Endothelial cell of umbilical vein (primary cell): ENCODE measurements at regions not wholly inside any gene's neighbourhood (a gene's known extent, or its start where the extent isn't known, plus 50 kb on each side); places are given as distances from the start of the nearest gene placed in this dataset.

Experiments used
- BruUV-seq: library from RNA; stranded (reverse); fragments of 400-500 nt; replicated peaks from 2 replicates; lab custom pipeline; 2021; lab: Mats Ljungman, UMichigan
- CTCF ChIA-PET: fragments of 300-600, 350-600 bp; sonication (Branson Sonifier 250); formaldehyde crosslinking; loops from one replicate; lab custom pipeline; 2021; ENCODE audit warnings: antibody characterized with exemption, inconsistent platforms; lab: Charles Lee
- POLR2A ChIA-PET: fragments of 300-600, 350-600 bp; sonication (Branson Sonifier 250); formaldehyde crosslinking; loops from one replicate; lab custom pipeline; 2021; ENCODE audit warnings: antibody characterized with exemption, inconsistent platforms; lab: Charles Lee
- DNase-seq: peaks from one replicate; pipeline ENCODE4 v3.0.0-alpha.2; 2011; ENCODE audit warnings: low read depth, low spot score
- FAIRE-seq: peaks from 2 replicates; lab custom pipeline; 2011; peaks lifted over from hg19 to GRCh38; lab: Jason Lieb, UNC
- H2AFZ ChIP-seq: 2 replicates; pipeline ENCODE4 v1.6.0; 2012; ENCODE audit warnings: low read depth, low read length, control low read depth, inconsistent platforms
- H3K27ac ChIP-seq: 2 replicates; pipeline ENCODE4 v1.5.1; 2011; ENCODE audit warnings: low read depth, mild to moderate bottlenecking, control low read depth, low read length, moderate library complexity; ENCODE audit not compliant: insufficient read depth
- H3K27me3 ChIP-seq, 2 experiments: 2 replicates each; pipeline versions ENCODE4 v1.6.0 to v1.6.1; 2011; ENCODE audit warnings: low read length in 2 of 2, mixed read lengths in 1 of 2; ENCODE audit not compliant: control insufficient read depth in 2 of 2, insufficient read depth in 2 of 2
- H3K36me3 ChIP-seq, 2 experiments: 2 replicates in 1 of 2; 3 replicates in 1 of 2; pipeline ENCODE4 v1.5.1; 2011; ENCODE audit warnings: low read length in 2 of 2, mild to moderate bottlenecking in 1 of 2, moderate library complexity in 1 of 2; ENCODE audit not compliant: control insufficient read depth in 2 of 2, insufficient read depth in 2 of 2; ENCODE audit errors: extremely low read depth in 1 of 2
- H3K4me1 ChIP-seq: 3 replicates; pipeline ENCODE4 v1.5.1; 2011; ENCODE audit warnings: mild to moderate bottlenecking, low read length; ENCODE audit not compliant: control insufficient read depth, insufficient read depth; ENCODE audit errors: extremely low read depth
- H3K4me2 ChIP-seq: 2 replicates; pipeline ENCODE4 v1.6.1; 2011; ENCODE audit warnings: low read length, control low read depth, mixed read lengths; ENCODE audit not compliant: insufficient read depth
- H3K4me3 ChIP-seq, 3 experiments: fragments of 200-600 bp in 1 of 3; sonication (generic), shearing (Covaris generic) in 1 of 3; replicated peaks in 1 of 3; 2 replicates each; pipeline ENCODE4 v1.5.1; 2011 to 2016; ENCODE audit warnings: control low read depth in 3 of 3, low read length in 3 of 3, mild to moderate bottlenecking in 2 of 3, inconsistent platforms in 1 of 3, low read depth in 1 of 3, moderate library complexity in 1 of 3; ENCODE audit not compliant: insufficient read depth in 1 of 3
- H3K79me2 ChIP-seq: 2 replicates; pipeline ENCODE4 v1.6.0; 2012; ENCODE audit warnings: low read length, inconsistent platforms; ENCODE audit not compliant: control insufficient read depth, insufficient read depth
- H3K9ac ChIP-seq: replicated peaks from 2 replicates; pipeline ENCODE3; 2011; ENCODE audit warnings: low read length, control low read depth; ENCODE audit not compliant: insufficient read depth; ENCODE audit errors: extremely low read depth
- H3K9me1 ChIP-seq: replicated peaks from 3 replicates; pipeline ENCODE4 v1.6.0; 2011; ENCODE audit warnings: mild to moderate bottlenecking, low read length; ENCODE audit not compliant: control insufficient read depth, insufficient read depth; ENCODE audit errors: extremely low read depth
- H3K9me3 ChIP-seq: replicated peaks from 2 replicates; pipeline ENCODE4 v1.5.1; 2012; ENCODE audit warnings: low read length, inconsistent platforms; ENCODE audit not compliant: control insufficient read depth, insufficient read depth
- H4K20me1 ChIP-seq: replicated peaks from 2 replicates; pipeline ENCODE3; 2011; ENCODE audit warnings: mild to moderate bottlenecking, low read length; ENCODE audit not compliant: control insufficient read depth, insufficient read depth; ENCODE audit errors: extremely low read depth
- CTCF ChIP-seq, 2 donors: IDR thresholded peaks; 1 replicate in 1 of 2; 2 replicates in 1 of 2; pipeline ENCODE4 v1.5.1; 2011; ENCODE audit warnings: low read length in 2 of 2, mild to moderate bottlenecking in 2 of 2, moderate library complexity in 2 of 2, control low read depth in 1 of 2, inconsistent platforms in 1 of 2, low read depth in 1 of 2; ENCODE audit not compliant: insufficient read depth in 1 of 2; ENCODE audit errors: extremely low read depth in 1 of 2
- EZH2 ChIP-seq: IDR thresholded peaks from 2 replicates; pipeline ENCODE4 v1.6.1; 2012; ENCODE audit warnings: borderline replicate concordance, low read depth, mild to moderate bottlenecking, moderate library complexity, low read length, inconsistent platforms; ENCODE audit not compliant: severe bottlenecking
- GATA2 ChIP-seq: IDR thresholded peaks from 2 replicates; pipeline ENCODE4 v1.7.0; 2011; ENCODE audit warnings: low read depth, mild to moderate bottlenecking, moderate library complexity, mixed read lengths, low read length; ENCODE audit not compliant: insufficient read length, insufficient read depth
- JUN ChIP-seq: IDR thresholded peaks from 2 replicates; pipeline ENCODE4 v1.6.1; 2011; ENCODE audit warnings: borderline replicate concordance, low read depth; ENCODE audit not compliant: insufficient read length, insufficient read depth
- MAX ChIP-seq: IDR thresholded peaks from 2 replicates; pipeline ENCODE4 v1.6.1; 2011; ENCODE audit not compliant: insufficient read depth, insufficient read length
- MYC ChIP-seq: IDR thresholded peaks from one replicate; pipeline ENCODE4 v1.6.1; 2011; ENCODE audit warnings: mild to moderate bottlenecking, low read depth, low read length
- POLR2A ChIP-seq: IDR thresholded peaks from 2 replicates; pipeline ENCODE4 v1.6.1; 2012; ENCODE audit warnings: low read depth, mild to moderate bottlenecking, control low read depth, low read length
- POLR2AphosphoS5 ChIP-seq: IDR thresholded peaks from 2 replicates; pipeline ENCODE4 v1.6.1; 2012; ENCODE audit warnings: low read depth, mild to moderate bottlenecking, control low read depth, low read length, moderate library complexity; ENCODE audit not compliant: insufficient read depth
- dilution Hi-C: fragments of 300-500 bp; cut with MboI; formaldehyde crosslinking; loops from one replicate; pipeline ENCODE4 v1.15.0; 2019; ENCODE audit warnings: low sequenced_read_pairs; ENCODE audit not compliant: extremely low pct_ligation_motif_present
- intact Hi-C: fragments of 100-400 bp; cut with micrococcal nuclease; formaldehyde crosslinking; loops from one replicate; pipeline ENCODE4 v1.10.0; 2022

GRCh38 chr13:100773429-100773828 lies 98.8 kb upstream of the TMTC4 start:
- H4K20me1 ChIP-seq = no peaks in the 10 kb centered on the region
- no peak overlapping the region for H3K4me2 ChIP-seq
- H3K27me3 ChIP-seq = no peaks in the 10 kb centered on the region
- no peak overlapping the region for H3K27ac ChIP-seq
- H3K4me1 ChIP-seq = no peaks in the 10 kb centered on the region
- DNase-seq (no peak), FAIRE-seq (no peak)
- ChIA-PET POLR2A (no interaction called here), CTCF (interaction anchor here (0.9 kb wide), 1 partner anchor 9 kb away, joined by 3 read pairs; no protein-coding TSS in a partner anchor)
- H3K36me3 ChIP-seq = no peaks in the 10 kb centered on the region
- dilution Hi-C loops = no loop called here
- TF ChIP-seq JUN (no peak), MYC (no peak), POLR2AphosphoS5 (no peak), MAX (no peak), GATA2 (no peak), CTCF (IDR thresholded peaks at IDR 0.05; ENCODE audit: extremely low read depth in 1 of 2, insufficient read depth in 1 of 2, low read depth in 1 of 2, low read length in 2 of 2) (no peak), POLR2A (no peak), EZH2 (no peak)
- no peak overlapping the region for H3K9ac ChIP-seq
- H3K9me1 ChIP-seq = no peaks in the 10 kb centered on the region
- H3K4me3 ChIP-seq = no peak overlapping the region
- H3K79me2 ChIP-seq = no peaks in the 10 kb centered on the region
- intact Hi-C loops = no loop called here
- H2AFZ ChIP-seq = no peak overlapping the region
- H3K9me3 ChIP-seq = no peaks in the 10 kb centered on the region
- BruUV-seq = no TSS peak
